HG02938 (cell line): ENCODE measurements at regions not wholly inside any gene's neighbourhood (a gene's known extent, or its start where the extent isn't known, plus 50 kb on each side); places are given as distances from the start of the nearest gene placed in this dataset.

Source experiments
- ATAC-seq: cut with Tn5 transposase; IDR thresholded peaks from one replicate; pipeline ENCODE4 v1.9.1; 2021; ENCODE audit warnings: mild to moderate bottlenecking, moderate library complexity; ENCODE audit not compliant: unreplicated experiment

- ATAC-seq = no peak
These were observed 410.2 kb upstream of the CHST9 start for GRCh38 chr18:27595113-27595838.

DNA sequence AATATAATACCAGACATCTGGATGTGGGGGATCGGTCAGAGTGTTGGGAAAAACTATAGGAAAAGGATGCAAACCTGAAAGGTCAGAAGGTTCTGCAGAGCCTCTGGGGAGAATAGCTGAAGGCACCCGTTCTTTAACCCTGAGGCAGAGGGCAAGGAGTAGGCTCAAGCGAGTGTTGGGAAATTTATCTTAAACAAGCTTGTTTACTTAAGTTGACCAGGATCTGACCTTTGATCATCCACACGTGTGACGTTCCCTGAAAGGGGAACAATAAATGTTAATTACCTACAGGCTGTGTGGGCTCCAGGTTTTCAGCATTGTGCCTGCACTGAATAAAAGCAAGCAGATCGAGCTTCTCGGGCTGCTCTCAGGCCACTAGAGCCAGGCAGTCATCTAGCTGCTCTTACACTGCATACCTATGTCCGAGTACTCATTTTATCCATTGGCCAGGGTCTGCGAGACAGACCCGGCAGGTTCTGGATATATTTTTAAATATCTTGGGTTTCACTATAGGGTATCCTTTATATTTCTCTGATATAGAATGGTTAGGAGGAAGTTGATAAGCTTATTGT is 400.6 kb upstream of the CHST9 start:
- no peak for ATAC-seq

- no peak for ATAC-seq
These were observed 398.4 kb upstream of the CHST9 start for GRCh38 chr18:27583466-27583865.

DNA sequence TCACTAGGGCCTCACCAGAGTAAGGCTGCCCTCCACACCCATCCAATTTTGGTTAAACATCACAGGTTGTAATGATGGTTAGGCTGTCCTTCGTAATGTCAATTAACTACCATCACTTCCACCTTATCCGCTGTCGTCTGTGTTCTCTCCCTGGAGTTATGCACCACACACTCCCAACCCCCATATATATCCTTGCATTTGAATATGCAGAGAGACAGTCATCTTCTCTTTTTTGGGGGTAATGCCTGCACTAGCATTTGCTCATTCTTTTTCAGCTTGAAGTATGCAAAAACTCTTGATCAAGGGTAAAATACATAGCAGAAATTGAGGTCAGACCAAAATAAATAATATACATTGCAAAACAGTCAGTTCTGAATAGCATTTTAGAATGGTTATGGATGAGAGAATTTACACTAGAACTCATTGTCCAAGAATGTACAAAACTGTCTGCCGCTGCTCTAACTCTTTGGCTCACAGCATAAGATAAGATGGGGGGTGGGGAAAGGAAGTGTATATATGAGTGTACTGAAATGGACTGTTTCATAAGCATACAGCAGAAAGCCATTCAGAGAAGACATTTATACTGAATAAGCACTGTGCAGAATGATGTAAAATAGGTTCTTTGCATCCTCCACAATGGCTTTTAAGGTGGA is 397.8 kb upstream of the CHST9 start:
- no peak for ATAC-seq

GRCh38 chr18:27581296-27581904 is 396.3 kb upstream of the CHST9 start:
- ATAC-seq = no peak

- ATAC-seq = no peak
These were observed 394.3 kb upstream of the CHST9 start for GRCh38 chr18:27579364-27579763.

DNA sequence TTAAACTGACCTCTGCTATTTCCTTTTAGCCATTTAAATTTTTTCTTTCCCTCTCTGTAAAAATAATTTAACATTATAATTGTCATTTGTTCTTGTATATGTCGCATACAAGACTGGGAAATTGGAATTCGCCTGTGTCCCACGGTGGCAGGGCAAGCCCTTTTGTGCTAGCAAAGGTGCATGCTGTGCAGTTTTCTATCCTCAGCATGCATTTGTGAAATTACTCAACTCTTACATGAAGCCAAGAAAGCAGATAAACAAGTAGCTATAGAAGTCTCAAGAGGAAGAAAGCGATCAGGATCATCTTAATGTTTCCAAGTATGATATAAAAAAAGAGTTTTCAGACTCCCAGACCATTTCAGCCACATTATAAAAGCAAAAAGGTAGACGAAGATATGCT is 392.6 kb upstream of the CHST9 start:
- ATAC-seq = no peak

DNA sequence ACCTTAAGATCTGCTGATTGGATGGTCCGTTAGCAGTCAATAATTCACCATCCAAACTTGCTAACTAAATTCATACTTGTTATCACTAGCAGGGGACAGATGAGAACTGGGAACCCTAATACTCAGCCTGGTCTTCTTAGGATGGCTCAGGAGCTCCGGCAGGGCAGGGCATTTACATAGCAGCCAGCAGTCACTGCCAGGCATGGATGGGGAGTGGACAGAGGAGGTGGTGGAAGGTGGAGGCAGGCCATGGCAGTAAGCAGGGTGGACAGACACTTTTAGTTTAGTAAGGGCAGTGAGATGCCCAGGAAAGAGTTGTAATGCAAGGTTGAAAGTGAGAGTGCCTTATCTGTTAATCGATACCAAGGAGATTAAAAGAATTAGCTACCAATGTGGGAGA is 392.2 kb upstream of the CHST9 start:
- no peak for ATAC-seq

GRCh38 chr18:27567434-27567833 is 382.3 kb upstream of the CHST9 start:
- ATAC-seq = no peak

- no peak for ATAC-seq
These were observed 379.0 kb upstream of the CHST9 start for GRCh38 chr18:27564066-27564465.

GRCh38 chr18:27558388-27559155 is 373.5 kb upstream of the CHST9 start:
- no peak for ATAC-seq

- ATAC-seq = no peak
These were observed 371.6 kb upstream of the CHST9 start for GRCh38 chr18:27556741-27557140.

GRCh38 chr18:27549335-27550039 is 364.4 kb upstream of the CHST9 start:
- no peak for ATAC-seq

- ATAC-seq = no peak
These were observed 361.9 kb upstream of the CHST9 start for GRCh38 chr18:27546991-27547390.

DNA sequence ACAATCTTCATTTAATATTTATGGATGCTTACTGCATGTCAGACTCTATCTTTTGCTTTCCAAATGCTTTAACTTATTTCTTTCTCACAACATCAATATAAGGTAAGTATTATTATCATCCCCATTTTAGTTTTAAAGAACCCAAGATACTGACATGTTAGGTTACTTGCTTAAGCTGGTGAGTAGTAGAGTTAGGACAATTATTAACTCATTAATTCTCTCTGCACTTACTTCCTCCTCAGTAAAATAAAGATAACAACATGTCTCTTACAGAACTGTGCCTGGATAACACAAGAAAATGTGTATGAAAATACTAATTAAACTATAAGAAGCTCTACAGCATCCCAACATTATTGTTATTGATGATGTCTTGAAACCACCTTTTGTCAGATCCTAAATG is 359.1 kb upstream of the CHST9 start:
- no peak for ATAC-seq

DNA sequence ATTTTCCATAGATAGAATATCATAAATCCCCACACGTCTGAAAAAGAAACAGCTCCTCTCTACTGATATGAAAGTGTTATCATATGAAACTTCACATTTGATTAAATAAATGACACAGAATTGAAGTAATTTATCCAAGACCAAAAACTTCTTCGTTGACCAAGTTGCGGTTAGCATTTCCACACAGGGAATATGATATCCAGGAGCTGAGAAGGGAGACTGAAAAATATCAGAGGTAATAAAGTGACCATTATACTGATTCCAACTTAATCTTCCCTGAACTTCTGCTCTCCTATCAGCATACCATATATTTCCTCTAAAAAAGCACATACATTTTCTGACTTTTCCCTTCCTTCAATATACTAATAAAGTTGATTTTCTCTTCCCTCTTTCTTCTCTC is 356.2 kb upstream of the CHST9 start:
- ATAC-seq = no peak

DNA sequence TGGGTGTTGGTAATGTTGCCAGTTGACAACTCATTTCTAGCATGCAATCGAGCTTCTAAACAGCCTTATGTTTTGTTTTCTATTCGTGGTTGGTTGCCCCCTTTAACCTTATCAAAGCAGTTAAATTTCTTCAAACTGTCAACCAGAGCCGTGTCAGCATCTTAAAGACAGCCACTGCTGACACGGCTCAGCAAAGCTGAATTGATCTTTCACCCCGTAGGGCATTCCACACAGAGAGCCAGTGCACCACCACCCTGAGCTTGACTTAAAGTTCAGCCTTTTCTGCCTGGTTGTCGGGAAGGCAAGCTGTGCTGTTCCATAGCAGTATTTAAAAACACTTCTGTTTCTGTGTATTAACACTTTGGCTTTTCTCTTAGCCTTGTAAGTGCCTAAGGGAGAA is 355.0 kb upstream of the CHST9 start:
- ATAC-seq = no peak

DNA sequence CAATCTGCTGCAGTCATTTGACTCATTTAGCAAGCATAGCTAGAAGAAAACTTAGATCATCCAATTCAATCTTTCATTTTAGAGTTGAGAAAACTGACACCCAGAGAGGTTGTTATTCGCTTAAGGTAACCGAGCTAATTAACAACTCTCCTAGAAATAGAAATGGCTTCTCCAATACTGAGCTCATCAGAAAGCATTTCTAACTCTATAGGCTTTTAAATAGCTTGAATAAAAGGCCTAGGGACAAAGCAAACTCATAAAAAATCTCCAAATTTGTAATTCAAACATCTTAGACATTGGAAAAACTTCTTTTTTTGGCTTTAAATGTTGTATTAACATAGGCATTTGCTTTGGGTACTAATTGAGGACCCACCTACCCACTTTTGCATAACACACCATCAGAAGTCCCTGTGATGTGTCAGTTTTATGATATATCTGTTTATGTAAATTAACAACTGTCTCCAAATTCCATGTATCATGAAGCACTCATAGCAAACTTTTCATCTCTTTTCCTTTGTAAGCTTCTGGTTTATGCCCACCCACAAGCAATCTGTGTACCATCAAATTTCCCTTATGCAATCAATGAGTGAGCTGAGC is 343.9 kb upstream of the CHST9 start:
- no peak for ATAC-seq

- ATAC-seq = no peak
These were observed 342.7 kb upstream of the CHST9 start for GRCh38 chr18:27527856-27528255.

- no peak for ATAC-seq
These were observed 335.3 kb upstream of the CHST9 start for GRCh38 chr18:27520401-27520800.
